Calu3 (cell line): ENCODE measurements at regions not wholly inside any gene's neighbourhood (a gene's known extent, or its start where the extent isn't known, plus 50 kb on each side); places are given as distances from the start of the nearest gene placed in this dataset.

Experiments
- BruUV-seq: library from RNA; stranded (reverse); fragments of 400-500 nt; replicated peaks from 2 replicates; lab custom pipeline; 2021; lab: Mats Ljungman, UMichigan
- CTCF ChIA-PET: fragments of 300-600 bp; sonication (Branson Sonifier 250); formaldehyde crosslinking; loops from one replicate; lab custom pipeline; 2022; ENCODE audit warnings: antibody characterized with exemption; lab: Charles Lee
- DNase-seq: peaks from one replicate; pipeline ENCODE4 v3.0.0; 2022
- H3K27ac Mint-ChIP-seq: one replicate; pipeline ENCODE4 v1.8.0; 2022; ENCODE audit warnings: mixed read lengths; ENCODE audit not compliant: unreplicated experiment
- H3K27me3 Mint-ChIP-seq: one replicate; pipeline ENCODE4 v1.8.0; 2022; ENCODE audit warnings: mixed read lengths; ENCODE audit not compliant: unreplicated experiment
- H3K36me3 Mint-ChIP-seq: one replicate; pipeline ENCODE4 v1.8.0; 2022; ENCODE audit warnings: mild to moderate bottlenecking, moderate library complexity, mixed read lengths; ENCODE audit not compliant: insufficient read depth, unreplicated experiment
- H3K4me1 Mint-ChIP-seq: one replicate; pipeline ENCODE4 v1.8.0; 2022; ENCODE audit warnings: mild to moderate bottlenecking, low read depth, mixed read lengths; ENCODE audit not compliant: unreplicated experiment
- H3K4me3 Mint-ChIP-seq: one replicate; pipeline ENCODE4 v1.8.0; 2022; ENCODE audit warnings: mild to moderate bottlenecking, low read depth, moderate library complexity, mixed read lengths; ENCODE audit not compliant: unreplicated experiment
- H3K9me3 Mint-ChIP-seq: one replicate; pipeline ENCODE4 v1.8.0; 2022; ENCODE audit warnings: low read depth, mixed read lengths; ENCODE audit not compliant: unreplicated experiment
- CTCF ChIP-seq: fragments of 200-600 bp; IDR thresholded peaks from one replicate; pipeline ENCODE4 v1.8.0; 2022; ENCODE audit warnings: antibody characterized with exemption; ENCODE audit not compliant: unreplicated experiment
- intact Hi-C: fragments of 100-400 bp; cut with micrococcal nuclease; formaldehyde crosslinking; loops from one replicate; pipeline ENCODE4 v1.10.0; 2022; ENCODE audit not compliant: unreplicated experiment

- no peaks in the 10 kb centered on the region for H3K9me3 Mint-ChIP-seq
- H3K4me1 Mint-ChIP-seq = no peaks in the 10 kb centered on the region
- no TSS peak for BruUV-seq
- no peaks in the 10 kb centered on the region for H3K27me3 Mint-ChIP-seq
- DNase-seq = no peak
- H3K4me3 Mint-ChIP-seq = no peak overlapping the region
- CTCF ChIA-PET = no interaction called here
- intact Hi-C loops = no loop called here
- H3K36me3 Mint-ChIP-seq = no peaks in the 10 kb centered on the region
- no peak for TF ChIP-seq CTCF
- no peak overlapping the region for H3K27ac Mint-ChIP-seq
Observed at GRCh38 chr13:85321734-85322133, 477.5 kb downstream of the SLITRK6 start.

GRCh38 chr13:85317781-85318180 lies 481.4 kb downstream of the SLITRK6 start:
- intact Hi-C loops = no loop called here
- TF ChIP-seq CTCF = no peak
- CTCF ChIA-PET = no interaction called here
- BruUV-seq = no TSS peak
- Mint-ChIP-seq H3K27ac (no peak overlapping the region), H3K9me3 (no peaks in the 10 kb centered on the region), H3K4me3 (no peak overlapping the region), H3K27me3 (no peaks in the 10 kb centered on the region), H3K36me3 (no peaks in the 10 kb centered on the region), H3K4me1 (peaks cover 8% of the 10 kb centered on the region)
- DNase-seq = no peak

GRCh38 chr13:85316506-85317025 lies 482.7 kb downstream of the SLITRK6 start:
- Mint-ChIP-seq H3K27ac (no peak overlapping the region), H3K27me3 (no peaks in the 10 kb centered on the region), H3K4me3 (no peak overlapping the region), H3K9me3 (no peaks in the 10 kb centered on the region), H3K36me3 (no peaks in the 10 kb centered on the region), H3K4me1 (peaks cover 8% of the 10 kb centered on the region)
- DNase-seq = no peak
- CTCF ChIA-PET = no interaction called here
- BruUV-seq = no TSS peak
- intact Hi-C loops = no loop called here
- no peak for TF ChIP-seq CTCF

- Mint-ChIP-seq H3K36me3 (no peaks in the 10 kb centered on the region), H3K9me3 (no peaks in the 10 kb centered on the region), H3K27me3 (no peaks in the 10 kb centered on the region), H3K27ac (no peak overlapping the region), H3K4me3 (no peak overlapping the region), H3K4me1 (peaks cover 8% of the 10 kb centered on the region)
- CTCF ChIA-PET = no interaction called here
- TF ChIP-seq CTCF = no peak
- DNase-seq = no peak
- no TSS peak for BruUV-seq
- intact Hi-C loops = no loop called here
Observed at GRCh38 chr13:85314686-85315085, 484.5 kb downstream of the SLITRK6 start.
